HEK293 (cell line): ENCODE measurements at regions not wholly inside any gene's neighbourhood (a gene's known extent, or its start where the extent isn't known, plus 50 kb on each side); places are given as distances from the start of the nearest gene placed in this dataset.

Source experiments
- ZBTB8A ChIP-seq: fragments of 450-650 bp; formaldehyde crosslinking; IDR thresholded peaks from 2 replicates; pipeline ENCODE4 v1.5.1; 2016; ENCODE audit warnings: missing biosample characterization, missing genetic modification characterization
- ZNF558 ChIP-seq: fragments of 450-650 bp; formaldehyde crosslinking; IDR thresholded peaks from 2 replicates; pipeline ENCODE4 v1.5.1; 2016; ENCODE audit warnings: missing biosample characterization, missing genetic modification characterization
- ZNF843 ChIP-seq: fragments of 450-650 bp; formaldehyde crosslinking; IDR thresholded peaks from 2 replicates; pipeline ENCODE4 v1.5.1; 2016; ENCODE audit warnings: missing biosample characterization, missing genetic modification characterization
- TF ChIP-seq, protein P1 (sequence below): fragments of 450-650 bp; formaldehyde crosslinking; IDR thresholded peaks from 2 replicates; pipeline ENCODE4 v1.5.1; 2016; ENCODE audit warnings: missing biosample characterization, missing genetic modification characterization
- TF ChIP-seq, protein P2 (sequence below): fragments of 450-650 bp; formaldehyde crosslinking; conservative IDR thresholded peaks from 2 replicates; pipeline ENCODE4 v1.5.1; 2016; ENCODE audit warnings: low read depth, missing biosample characterization, missing genetic modification characterization

- TF ChIP-seq, protein P1, sequence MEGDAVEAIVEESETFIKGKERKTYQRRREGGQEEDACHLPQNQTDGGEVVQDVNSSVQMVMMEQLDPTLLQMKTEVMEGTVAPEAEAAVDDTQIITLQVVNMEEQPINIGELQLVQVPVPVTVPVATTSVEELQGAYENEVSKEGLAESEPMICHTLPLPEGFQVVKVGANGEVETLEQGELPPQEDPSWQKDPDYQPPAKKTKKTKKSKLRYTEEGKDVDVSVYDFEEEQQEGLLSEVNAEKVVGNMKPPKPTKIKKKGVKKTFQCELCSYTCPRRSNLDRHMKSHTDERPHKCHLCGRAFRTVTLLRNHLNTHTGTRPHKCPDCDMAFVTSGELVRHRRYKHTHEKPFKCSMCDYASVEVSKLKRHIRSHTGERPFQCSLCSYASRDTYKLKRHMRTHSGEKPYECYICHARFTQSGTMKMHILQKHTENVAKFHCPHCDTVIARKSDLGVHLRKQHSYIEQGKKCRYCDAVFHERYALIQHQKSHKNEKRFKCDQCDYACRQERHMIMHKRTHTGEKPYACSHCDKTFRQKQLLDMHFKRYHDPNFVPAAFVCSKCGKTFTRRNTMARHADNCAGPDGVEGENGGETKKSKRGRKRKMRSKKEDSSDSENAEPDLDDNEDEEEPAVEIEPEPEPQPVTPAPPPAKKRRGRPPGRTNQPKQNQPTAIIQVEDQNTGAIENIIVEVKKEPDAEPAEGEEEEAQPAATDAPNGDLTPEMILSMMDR (tag by site-specific recombination) = no peak
- TF ChIP-seq ZBTB8A (no peak), ZNF843 (tag by site-specific recombination) (no peak), ZNF558 (tag by site-specific recombination) (no peak)
- TF ChIP-seq, protein P2, sequence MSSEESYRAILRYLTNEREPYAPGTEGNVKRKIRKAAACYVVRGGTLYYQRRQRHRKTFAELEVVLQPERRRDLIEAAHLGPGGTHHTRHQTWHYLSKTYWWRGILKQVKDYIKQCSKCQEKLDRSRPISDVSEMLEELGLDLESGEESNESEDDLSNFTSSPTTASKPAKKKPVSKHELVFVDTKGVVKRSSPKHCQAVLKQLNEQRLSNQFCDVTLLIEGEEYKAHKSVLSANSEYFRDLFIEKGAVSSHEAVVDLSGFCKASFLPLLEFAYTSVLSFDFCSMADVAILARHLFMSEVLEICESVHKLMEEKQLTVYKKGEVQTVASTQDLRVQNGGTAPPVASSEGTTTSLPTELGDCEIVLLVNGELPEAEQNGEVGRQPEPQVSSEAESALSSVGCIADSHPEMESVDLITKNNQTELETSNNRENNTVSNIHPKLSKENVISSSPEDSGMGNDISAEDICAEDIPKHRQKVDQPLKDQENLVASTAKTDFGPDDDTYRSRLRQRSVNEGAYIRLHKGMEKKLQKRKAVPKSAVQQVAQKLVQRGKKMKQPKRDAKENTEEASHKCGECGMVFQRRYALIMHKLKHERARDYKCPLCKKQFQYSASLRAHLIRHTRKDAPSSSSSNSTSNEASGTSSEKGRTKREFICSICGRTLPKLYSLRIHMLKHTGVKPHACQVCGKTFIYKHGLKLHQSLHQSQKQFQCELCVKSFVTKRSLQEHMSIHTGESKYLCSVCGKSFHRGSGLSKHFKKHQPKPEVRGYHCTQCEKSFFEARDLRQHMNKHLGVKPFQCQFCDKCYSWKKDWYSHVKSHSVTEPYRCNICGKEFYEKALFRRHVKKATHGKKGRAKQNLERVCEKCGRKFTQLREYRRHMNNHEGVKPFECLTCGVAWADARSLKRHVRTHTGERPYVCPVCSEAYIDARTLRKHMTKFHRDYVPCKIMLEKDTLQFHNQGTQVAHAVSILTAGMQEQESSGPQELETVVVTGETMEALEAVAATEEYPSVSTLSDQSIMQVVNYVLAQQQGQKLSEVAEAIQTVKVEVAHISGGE (tag by site-specific recombination) = no peak
Observed at GRCh38 chr16:48062681-48063080, 93.1 kb downstream of the ABCC12 start.
